Heart left ventricle (tissue), 13 donors: ENCODE measurements at regions not wholly inside any gene's neighbourhood (a gene's known extent, or its start where the extent isn't known, plus 50 kb on each side); places are given as distances from the start of the nearest gene placed in this dataset.

Experiments used
- CTCF ChIP-seq, 12 donors: fragments of 200-600 bp; sonication (generic) in 4 of 12; IDR thresholded peaks; one replicate each; pipeline versions ENCODE4 v1.5.0 to v1.8.0; 2018 to 2022; ENCODE audit warnings: antibody characterized with exemption in 12 of 12, mild to moderate bottlenecking in 5 of 12
- POLR2A ChIP-seq, 2 donors: fragments of 450-650 bp; IDR thresholded peaks; one replicate each; pipeline ENCODE4 v1.6.1; 2017; ENCODE audit warnings: antibody characterized with exemption in 2 of 2, mild to moderate bottlenecking in 2 of 2, moderate library complexity in 2 of 2
- donor health status: ischemic (EF 13 %, LVEDD 7.1; RV severe dilation, severe dysfunction).
- donor health status: DM: no; HTN: yes; CAD: no.
- donor health status: DM: no; HTN: no; CAD: no.
- donor health status: ischemic (EF 25% LVEDD 6.9; RV normal size, moderate dysfunction).
- donor health status: ischemic (EF 25% LVEDD 5.7; RV mildly dilated, moderate dysfunction).
- donor health status: ischemic (EF 35%, LVEDD 5.7; RV mildly dilated, moderate dysfunction).
- donor health status: nonischemic (EF 11% LVEDD 7.7; RV severe dilation, severe dysfunction).
- donor health status: DM: yes; HTN: yes; CAD: no.
- donor health status: PGD.
- donor health status: ischemic (EF 29% LVEDD 5.4; RV normal size, mild dysfunction).
- donor health status: nonischemic (EF 23%, LVEDD 6.1; RV moderate dilation, normal function).

GRCh38 chrX:69357317-69357716, 146.8 kb upstream of the NALF2 start:
- no peak for TF ChIP-seq CTCF (IDR thresholded peaks at IDR 0.05)
- TF ChIP-seq POLR2A (IDR thresholded peaks at IDR 0.05) = no peak
